ENCODE measurements at regions not wholly inside any gene's neighbourhood (a gene's known extent, or its start where the extent isn't known, plus 50 kb on each side); places are given as distances from the start of the nearest gene placed in this dataset.

GRCh38 chr6:137687818-137688217 lies 179.2 kb upstream of the TNFAIP3 start:
- TF ChIP-seq POLR2AphosphoS5 (IDR thresholded peaks at IDR 0.05; ENCODE audit: borderline replicate concordance, low read depth, low read length) = no peak
- no peak for TF ChIP-seq EZH2 (IDR thresholded peaks at IDR 0.05)
